ENCODE measurements at regions not wholly inside any gene's neighbourhood (a gene's known extent, or its start where the extent isn't known, plus 50 kb on each side); places are given as distances from the start of the nearest gene placed in this dataset.

DNA sequence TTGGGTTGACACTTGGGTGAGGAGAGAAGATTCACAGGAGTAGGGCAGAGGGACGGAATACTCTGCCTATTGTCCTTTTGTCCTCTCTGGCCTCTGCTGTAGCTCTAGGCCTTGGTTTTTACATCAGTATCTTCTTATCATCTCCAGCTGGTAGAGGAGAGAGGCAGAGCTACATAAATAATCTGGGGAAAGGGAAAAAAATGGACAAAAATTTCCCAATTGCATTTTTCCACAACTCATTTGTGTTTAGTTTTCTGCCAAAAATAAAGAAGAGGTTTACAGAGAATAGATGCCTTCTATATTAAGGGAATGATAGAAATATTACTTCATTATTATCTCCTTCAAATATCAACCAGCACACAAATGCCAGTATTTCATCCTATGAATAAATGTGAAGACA lies 216.4 kb upstream of the P2RY1 start:
- TF ChIP-seq POLR2AphosphoS5 (IDR thresholded peaks at IDR 0.05): no peak
- TF ChIP-seq POLR2A (IDR thresholded peaks at IDR 0.05): no peak
- TF ChIP-seq CTCF (IDR thresholded peaks at IDR 0.05): no peak
- TF ChIP-seq EP300 (IDR thresholded peaks at IDR 0.05; ENCODE audit: low read depth): no peak

All from transverse colon (tissue), 4 donors.